ENCODE measurements at regions not wholly inside any gene's neighbourhood (a gene's known extent, or its start where the extent isn't known, plus 50 kb on each side); places are given as distances from the start of the nearest gene placed in this dataset.

- peaks cover 0 to 19% (median 0%) of the 10 kb centered on the region in 5 donors for H3K4me1 ChIP-seq (ENCODE audit: control insufficient read depth in 5 of 5, insufficient read depth in 5 of 5, low read length in 5 of 5)
- no peak for TF ChIP-seq CTCF (IDR thresholded peaks at IDR 0.05; ENCODE audit: control extremely low read depth, extremely low read depth)
- H3K27ac ChIP-seq (ENCODE audit: low read depth in 1 of 2, low read length in 1 of 2): no peak overlapping the region
- peaks cover 0 to under 1% (median 0%) of the 10 kb centered on the region in 4 donors for H3K9me3 ChIP-seq (ENCODE audit: control insufficient read depth in 4 of 4, insufficient read depth in 3 of 4, low read length in 3 of 4)
- no peak for ATAC-seq (ENCODE audit: insufficient read depth, low FRiP score)
- 96 to 98% methylated on average over 2 of the region's 2 CpGs for WGBS, 2 donors
- no peak overlapping the region for H3K9ac ChIP-seq (ENCODE audit: insufficient read depth in 1 of 2, low read length in 2 of 2)
- H3K27me3 ChIP-seq (ENCODE audit: control insufficient read depth in 3 of 3, insufficient read depth in 3 of 3, low read length in 2 of 3): no peaks in the 10 kb centered on the region
- DNase-seq: no peak
- no peaks in the 10 kb centered on the region for H3K36me3 ChIP-seq (ENCODE audit: control insufficient read depth in 4 of 4, insufficient read depth in 4 of 4, low read length in 4 of 4)
- no peak overlapping the region for H3K4me3 ChIP-seq
These were observed 86.4 kb upstream of the FOXP4 start for GRCh38 chr6:41459738-41460137.

GRCh38 chr6:41460742-41461336, 85.3 kb upstream of the FOXP4 start:
- H3K9ac ChIP-seq (ENCODE audit: insufficient read depth in 1 of 2, low read length in 2 of 2): no peak overlapping the region
- no peaks in the 10 kb centered on the region for H3K27me3 ChIP-seq (ENCODE audit: control insufficient read depth in 3 of 3, insufficient read depth in 3 of 3, low read length in 2 of 3)
- H3K4me3 ChIP-seq: no peak overlapping the region
- DNase-seq: no peak
- H3K4me1 ChIP-seq (ENCODE audit: control insufficient read depth in 5 of 5, insufficient read depth in 5 of 5, low read length in 5 of 5): peaks cover 0 to 16% (median 0%) of the 10 kb centered on the region in 5 donors
- H3K27ac ChIP-seq (ENCODE audit: low read depth in 1 of 2, low read length in 1 of 2): no peak overlapping the region
- no peaks in the 10 kb centered on the region for H3K36me3 ChIP-seq (ENCODE audit: control insufficient read depth in 4 of 4, insufficient read depth in 4 of 4, low read length in 4 of 4)
- no peak for TF ChIP-seq CTCF (IDR thresholded peaks at IDR 0.05; ENCODE audit: control extremely low read depth, extremely low read depth)
- ATAC-seq (ENCODE audit: insufficient read depth, low FRiP score): no peak
- no peaks in the 10 kb centered on the region for H3K9me3 ChIP-seq (ENCODE audit: control insufficient read depth in 4 of 4, insufficient read depth in 3 of 4, low read length in 3 of 4)

GRCh38 chr6:41462033-41462432, 84.1 kb upstream of the FOXP4 start:
- DNase-seq: no peak
- Histone ChIP-seq H3K27ac (ENCODE audit: low read depth in 1 of 2, low read length in 1 of 2) (no peak overlapping the region), H3K4me3 (no peak overlapping the region), H3K9me3 (ENCODE audit: control insufficient read depth in 4 of 4, insufficient read depth in 3 of 4, low read length in 3 of 4) (no peaks in the 10 kb centered on the region), H3K27me3 (ENCODE audit: control insufficient read depth in 3 of 3, insufficient read depth in 3 of 3, low read length in 2 of 3) (no peaks in the 10 kb centered on the region), H3K9ac (ENCODE audit: insufficient read depth in 1 of 2, low read length in 2 of 2) (no peak overlapping the region), H3K36me3 (ENCODE audit: control insufficient read depth in 4 of 4, insufficient read depth in 4 of 4, low read length in 4 of 4) (no peaks in the 10 kb centered on the region), H3K4me1 (ENCODE audit: control insufficient read depth in 5 of 5, insufficient read depth in 5 of 5, low read length in 5 of 5) (peaks cover 0 to 8% (median 0%) of the 10 kb centered on the region in 5 donors)
- TF ChIP-seq CTCF (IDR thresholded peaks at IDR 0.05; ENCODE audit: control extremely low read depth, extremely low read depth): no peak
- ATAC-seq (ENCODE audit: insufficient read depth, low FRiP score): no peak
- 87 to 90% methylated on average over 4 of the region's 4 CpGs for WGBS, 2 donors
